Esophagus squamous epithelium (tissue), 4 donors: ENCODE measurements at regions not wholly inside any gene's neighbourhood (a gene's known extent, or its start where the extent isn't known, plus 50 kb on each side); places are given as distances from the start of the nearest gene placed in this dataset.
"Not testable (repeated sequence)": the region's sequence is repeated elsewhere in the genome, so short reads cannot be mapped to it uniquely, and the experiment has no call there.

Source experiments
- POLR2A ChIP-seq, 4 donors: fragments of 450-650 bp; IDR thresholded peaks; one replicate each; pipeline ENCODE4 v1.6.1; 2017; ENCODE audit warnings: antibody characterized with exemption in 4 of 4, mild to moderate bottlenecking in 4 of 4, moderate library complexity in 3 of 4
- TF ChIP-seq, protein P1 (sequence below), 6 experiments: fragments of 450-650 bp in 4 of 6; fragments of 200-600 bp in 2 of 6; sonication (generic) in 2 of 6; IDR thresholded peaks; one replicate each; pipeline ENCODE4 v1.5.1; 2016 to 2019; ENCODE audit warnings: antibody characterized with exemption in 6 of 6, mild to moderate bottlenecking in 4 of 6, moderate library complexity in 4 of 6

DNA sequence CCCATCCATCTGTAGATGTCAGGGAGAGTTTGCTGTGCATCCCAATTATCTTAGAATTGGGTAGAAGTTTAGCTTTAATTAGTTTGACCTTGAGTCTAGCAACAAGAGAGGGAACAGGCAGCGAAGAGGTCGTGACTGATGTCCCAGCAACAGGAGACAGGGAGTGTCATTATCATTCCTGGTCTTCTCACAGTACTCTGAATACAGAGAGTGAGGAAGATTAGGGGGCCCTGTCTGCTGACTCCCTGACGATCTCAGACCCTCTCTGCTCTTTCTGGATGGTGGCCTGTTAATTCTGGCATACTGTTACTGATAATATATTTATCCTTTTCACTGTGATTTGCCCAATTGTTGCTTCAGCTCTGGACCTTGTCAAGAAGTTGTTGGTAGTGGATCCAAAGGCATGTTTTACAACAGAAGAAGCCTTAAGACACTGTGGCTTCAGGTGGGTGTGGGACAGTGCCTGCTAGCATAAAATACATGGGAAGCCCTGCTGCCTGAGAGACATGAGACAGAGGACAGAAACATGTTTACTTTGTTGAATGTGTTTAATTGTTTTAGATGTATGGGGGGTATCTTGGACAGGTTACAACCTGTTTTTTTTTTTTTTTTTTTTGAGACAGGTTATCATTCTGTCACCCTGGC lies 256.6 kb downstream of the GOLGA6L6 start:
- TF ChIP-seq, protein P1, sequence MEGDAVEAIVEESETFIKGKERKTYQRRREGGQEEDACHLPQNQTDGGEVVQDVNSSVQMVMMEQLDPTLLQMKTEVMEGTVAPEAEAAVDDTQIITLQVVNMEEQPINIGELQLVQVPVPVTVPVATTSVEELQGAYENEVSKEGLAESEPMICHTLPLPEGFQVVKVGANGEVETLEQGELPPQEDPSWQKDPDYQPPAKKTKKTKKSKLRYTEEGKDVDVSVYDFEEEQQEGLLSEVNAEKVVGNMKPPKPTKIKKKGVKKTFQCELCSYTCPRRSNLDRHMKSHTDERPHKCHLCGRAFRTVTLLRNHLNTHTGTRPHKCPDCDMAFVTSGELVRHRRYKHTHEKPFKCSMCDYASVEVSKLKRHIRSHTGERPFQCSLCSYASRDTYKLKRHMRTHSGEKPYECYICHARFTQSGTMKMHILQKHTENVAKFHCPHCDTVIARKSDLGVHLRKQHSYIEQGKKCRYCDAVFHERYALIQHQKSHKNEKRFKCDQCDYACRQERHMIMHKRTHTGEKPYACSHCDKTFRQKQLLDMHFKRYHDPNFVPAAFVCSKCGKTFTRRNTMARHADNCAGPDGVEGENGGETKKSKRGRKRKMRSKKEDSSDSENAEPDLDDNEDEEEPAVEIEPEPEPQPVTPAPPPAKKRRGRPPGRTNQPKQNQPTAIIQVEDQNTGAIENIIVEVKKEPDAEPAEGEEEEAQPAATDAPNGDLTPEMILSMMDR (IDR thresholded peaks at IDR 0.05), result not testable (repeated sequence)
- TF ChIP-seq POLR2A (IDR thresholded peaks at IDR 0.05), result not testable (repeated sequence)
